Calu3 (cell line): ENCODE measurements at regions not wholly inside any gene's neighbourhood (a gene's known extent, or its start where the extent isn't known, plus 50 kb on each side); places are given as distances from the start of the nearest gene placed in this dataset.

Experiments used
- BruUV-seq: library from RNA; stranded (reverse); fragments of 400-500 nt; replicated peaks from 2 replicates; lab custom pipeline; 2021; lab: Mats Ljungman, UMichigan
- CTCF ChIA-PET: fragments of 300-600 bp; sonication (Branson Sonifier 250); formaldehyde crosslinking; loops from one replicate; lab custom pipeline; 2022; ENCODE audit warnings: antibody characterized with exemption; lab: Charles Lee
- DNase-seq: peaks from one replicate; pipeline ENCODE4 v3.0.0; 2022
- H3K27ac Mint-ChIP-seq: one replicate; pipeline ENCODE4 v1.8.0; 2022; ENCODE audit warnings: mixed read lengths; ENCODE audit not compliant: unreplicated experiment
- H3K27me3 Mint-ChIP-seq: one replicate; pipeline ENCODE4 v1.8.0; 2022; ENCODE audit warnings: mixed read lengths; ENCODE audit not compliant: unreplicated experiment
- H3K36me3 Mint-ChIP-seq: one replicate; pipeline ENCODE4 v1.8.0; 2022; ENCODE audit warnings: mild to moderate bottlenecking, moderate library complexity, mixed read lengths; ENCODE audit not compliant: insufficient read depth, unreplicated experiment
- H3K4me1 Mint-ChIP-seq: one replicate; pipeline ENCODE4 v1.8.0; 2022; ENCODE audit warnings: mild to moderate bottlenecking, low read depth, mixed read lengths; ENCODE audit not compliant: unreplicated experiment
- H3K4me3 Mint-ChIP-seq: one replicate; pipeline ENCODE4 v1.8.0; 2022; ENCODE audit warnings: mild to moderate bottlenecking, low read depth, moderate library complexity, mixed read lengths; ENCODE audit not compliant: unreplicated experiment
- H3K9me3 Mint-ChIP-seq: one replicate; pipeline ENCODE4 v1.8.0; 2022; ENCODE audit warnings: low read depth, mixed read lengths; ENCODE audit not compliant: unreplicated experiment
- intact Hi-C: fragments of 100-400 bp; cut with micrococcal nuclease; formaldehyde crosslinking; loops from one replicate; pipeline ENCODE4 v1.10.0; 2022; ENCODE audit not compliant: unreplicated experiment
- TF ChIP-seq, protein P1 (sequence below): fragments of 200-600 bp; IDR thresholded peaks from one replicate; pipeline ENCODE4 v1.8.0; 2022; ENCODE audit warnings: antibody characterized with exemption; ENCODE audit not compliant: unreplicated experiment

DNA sequence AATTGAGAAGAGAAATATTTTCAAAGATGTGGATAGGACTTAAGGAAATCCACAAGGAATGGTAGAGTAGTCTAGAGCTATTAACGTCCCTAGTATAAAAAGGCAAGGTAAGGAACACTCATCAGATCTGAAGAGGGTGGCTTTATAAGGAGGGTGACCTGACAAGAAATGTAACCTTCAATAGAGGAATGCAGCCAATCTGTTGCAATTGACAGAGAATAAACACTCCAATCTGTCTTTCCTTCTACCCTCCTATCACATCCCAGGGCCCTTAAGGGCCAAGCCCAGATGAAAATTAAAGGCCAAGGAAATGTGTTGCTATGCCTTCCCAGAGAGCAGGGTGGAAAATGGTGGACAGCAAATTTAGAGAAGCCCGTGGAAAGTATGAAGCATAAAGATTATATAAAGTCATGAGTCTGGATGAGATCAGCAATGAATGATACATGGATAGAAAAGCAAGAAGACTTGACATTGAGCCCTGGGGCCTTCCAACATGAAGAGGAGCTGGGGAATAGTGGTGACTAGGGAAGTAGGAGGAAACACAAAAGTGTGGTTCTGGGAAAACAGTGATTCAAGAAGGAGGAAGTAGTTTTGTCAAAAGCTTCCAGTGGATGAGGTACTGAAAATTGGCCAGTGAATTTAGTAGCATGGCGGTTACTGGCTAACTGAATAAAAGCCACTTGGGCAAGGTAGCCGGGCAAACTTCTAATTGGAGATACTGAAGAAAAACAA is 270.6 kb upstream of the TANK start:
- CTCF ChIA-PET: no interaction called here
- no peaks in the 10 kb centered on the region for H3K36me3 Mint-ChIP-seq
- no peaks in the 10 kb centered on the region for H3K9me3 Mint-ChIP-seq
- no peak overlapping the region for H3K4me3 Mint-ChIP-seq
- no peak overlapping the region for H3K27ac Mint-ChIP-seq
- intact Hi-C loops: no loop called here
- TF ChIP-seq, protein P1, sequence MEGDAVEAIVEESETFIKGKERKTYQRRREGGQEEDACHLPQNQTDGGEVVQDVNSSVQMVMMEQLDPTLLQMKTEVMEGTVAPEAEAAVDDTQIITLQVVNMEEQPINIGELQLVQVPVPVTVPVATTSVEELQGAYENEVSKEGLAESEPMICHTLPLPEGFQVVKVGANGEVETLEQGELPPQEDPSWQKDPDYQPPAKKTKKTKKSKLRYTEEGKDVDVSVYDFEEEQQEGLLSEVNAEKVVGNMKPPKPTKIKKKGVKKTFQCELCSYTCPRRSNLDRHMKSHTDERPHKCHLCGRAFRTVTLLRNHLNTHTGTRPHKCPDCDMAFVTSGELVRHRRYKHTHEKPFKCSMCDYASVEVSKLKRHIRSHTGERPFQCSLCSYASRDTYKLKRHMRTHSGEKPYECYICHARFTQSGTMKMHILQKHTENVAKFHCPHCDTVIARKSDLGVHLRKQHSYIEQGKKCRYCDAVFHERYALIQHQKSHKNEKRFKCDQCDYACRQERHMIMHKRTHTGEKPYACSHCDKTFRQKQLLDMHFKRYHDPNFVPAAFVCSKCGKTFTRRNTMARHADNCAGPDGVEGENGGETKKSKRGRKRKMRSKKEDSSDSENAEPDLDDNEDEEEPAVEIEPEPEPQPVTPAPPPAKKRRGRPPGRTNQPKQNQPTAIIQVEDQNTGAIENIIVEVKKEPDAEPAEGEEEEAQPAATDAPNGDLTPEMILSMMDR: no peak
- no peaks in the 10 kb centered on the region for H3K27me3 Mint-ChIP-seq
- BruUV-seq: no TSS peak
- DNase-seq: no peak
- no peaks in the 10 kb centered on the region for H3K4me1 Mint-ChIP-seq

- intact Hi-C loops: no loop called here
- Mint-ChIP-seq H3K9me3 (no peaks in the 10 kb centered on the region), H3K27me3 (no peaks in the 10 kb centered on the region), H3K36me3 (no peaks in the 10 kb centered on the region), H3K27ac (no peak overlapping the region), H3K4me1 (no peaks in the 10 kb centered on the region), H3K4me3 (no peak overlapping the region)
- CTCF ChIA-PET: no interaction called here
- BruUV-seq: no TSS peak
- TF ChIP-seq, protein P1: no peak
- no peak for DNase-seq
Measured at GRCh38 chr2:160890667-160891352, 269.4 kb upstream of the TANK start.

GRCh38 chr2:160891353-160891740 is 268.9 kb upstream of the TANK start:
- TF ChIP-seq, protein P1: no peak
- no peaks in the 10 kb centered on the region for H3K27me3 Mint-ChIP-seq
- BruUV-seq: no TSS peak
- no peak overlapping the region for H3K27ac Mint-ChIP-seq
- no peaks in the 10 kb centered on the region for H3K4me1 Mint-ChIP-seq
- CTCF ChIA-PET: no interaction called here
- H3K9me3 Mint-ChIP-seq: no peaks in the 10 kb centered on the region
- no peak overlapping the region for H3K4me3 Mint-ChIP-seq
- no peak for DNase-seq
- H3K36me3 Mint-ChIP-seq: no peaks in the 10 kb centered on the region
- intact Hi-C loops: no loop called here

GRCh38 chr2:160892204-160892603 is 268.0 kb upstream of the TANK start:
- no peaks in the 10 kb centered on the region for H3K36me3 Mint-ChIP-seq
- no peaks in the 10 kb centered on the region for H3K4me1 Mint-ChIP-seq
- TF ChIP-seq, protein P1: no peak
- CTCF ChIA-PET: no interaction called here
- H3K4me3 Mint-ChIP-seq: no peak overlapping the region
- H3K9me3 Mint-ChIP-seq: no peaks in the 10 kb centered on the region
- DNase-seq: no peak
- H3K27me3 Mint-ChIP-seq: no peaks in the 10 kb centered on the region
- no TSS peak for BruUV-seq
- intact Hi-C loops: no loop called here
- H3K27ac Mint-ChIP-seq: no peak overlapping the region
